Skin of body (tissue), 1 donor: ENCODE measurements at regions not wholly inside any gene's neighbourhood (a gene's known extent, or its start where the extent isn't known, plus 50 kb on each side); places are given as distances from the start of the nearest gene placed in this dataset.

Source experiments
- DNase-seq: peaks from one replicate; lab custom pipeline; 2025; lab: John Stamatoyannopoulos, UW

DNA sequence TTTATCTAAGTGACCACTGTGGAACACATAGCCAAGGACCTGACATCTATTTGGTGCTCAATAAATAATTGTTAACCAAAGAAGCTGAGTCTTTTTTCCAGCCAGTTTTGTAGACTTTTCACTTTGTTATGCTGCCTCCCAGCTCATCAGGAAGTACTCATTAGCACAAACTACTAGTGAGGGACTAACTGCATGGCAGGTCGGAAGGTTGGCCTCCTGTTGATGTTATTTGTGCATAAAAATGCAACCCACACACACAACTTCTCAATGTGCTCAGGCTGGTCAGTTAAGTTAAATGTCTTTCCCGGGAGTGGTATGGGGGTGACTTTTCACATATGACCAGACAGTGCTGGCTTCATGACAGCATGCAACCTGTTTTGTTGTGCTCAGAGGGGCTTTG lies 263.0 kb upstream of the TOPAZ1 start:
- DNase-seq, result no peak

DNA sequence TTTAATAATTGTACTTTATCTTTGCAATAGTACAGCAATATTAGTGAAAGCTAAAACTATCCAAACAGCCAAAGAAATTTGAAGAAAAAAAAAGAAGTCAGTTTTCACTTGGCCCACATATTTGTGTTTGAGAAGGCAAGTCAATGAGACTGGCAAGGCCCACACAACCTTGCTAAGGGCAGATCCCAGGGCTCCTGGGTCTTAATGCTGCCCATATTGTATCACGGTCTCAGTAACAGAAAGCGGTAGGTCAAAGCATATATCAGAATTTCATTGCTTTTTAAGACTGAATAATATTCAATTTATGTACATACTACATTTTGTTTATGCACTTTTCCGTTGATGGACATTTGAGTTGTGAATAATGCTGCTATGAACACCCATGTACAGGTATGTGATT lies 262.0 kb upstream of the TOPAZ1 start:
- DNase-seq, result no peak

DNA sequence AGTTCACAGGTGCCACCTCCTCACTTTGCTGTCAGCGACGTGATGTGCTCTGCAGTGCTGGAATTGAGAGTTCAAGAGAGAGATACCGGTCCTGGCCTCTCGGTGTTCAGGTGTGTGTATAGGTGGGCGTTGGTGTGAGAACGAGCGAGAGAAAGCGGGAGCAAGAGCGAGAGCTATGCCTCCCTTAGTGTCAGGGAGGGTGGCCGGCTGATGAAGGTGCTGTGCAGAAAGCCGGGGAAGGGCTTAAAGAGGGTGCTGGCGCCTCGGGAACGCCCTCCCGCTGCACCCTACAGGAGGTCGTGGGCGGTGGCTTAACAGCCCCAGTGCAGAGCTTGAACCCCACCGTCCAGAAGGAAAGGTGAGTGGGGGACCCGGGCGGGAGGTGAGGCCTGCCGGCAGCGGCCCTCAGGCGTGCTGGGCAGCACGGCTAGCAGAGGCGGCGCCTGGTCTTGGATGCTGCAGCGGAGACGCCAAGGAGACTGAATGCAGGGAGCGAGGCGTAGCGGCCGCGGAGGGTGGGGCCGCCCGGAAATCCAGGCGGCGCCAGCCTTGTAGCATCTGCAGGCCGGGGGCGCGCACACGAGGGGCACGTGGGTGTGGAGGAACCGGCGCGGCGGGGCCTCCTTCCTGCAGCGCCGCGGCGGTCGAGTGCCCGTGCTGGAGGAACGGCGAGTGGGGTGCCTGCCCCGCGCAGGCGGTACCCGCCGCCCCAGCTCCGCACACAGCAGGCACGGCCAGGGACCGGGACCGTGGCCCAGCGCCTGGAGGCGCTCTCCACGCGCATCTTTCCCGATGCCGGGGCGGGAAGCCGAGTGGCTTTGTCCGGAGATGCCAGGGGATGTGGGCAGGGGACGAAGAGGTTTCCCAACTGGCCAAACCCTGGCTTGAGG lies 246.8 kb upstream of the TOPAZ1 start:
- DNase-seq, result no peak

DNA sequence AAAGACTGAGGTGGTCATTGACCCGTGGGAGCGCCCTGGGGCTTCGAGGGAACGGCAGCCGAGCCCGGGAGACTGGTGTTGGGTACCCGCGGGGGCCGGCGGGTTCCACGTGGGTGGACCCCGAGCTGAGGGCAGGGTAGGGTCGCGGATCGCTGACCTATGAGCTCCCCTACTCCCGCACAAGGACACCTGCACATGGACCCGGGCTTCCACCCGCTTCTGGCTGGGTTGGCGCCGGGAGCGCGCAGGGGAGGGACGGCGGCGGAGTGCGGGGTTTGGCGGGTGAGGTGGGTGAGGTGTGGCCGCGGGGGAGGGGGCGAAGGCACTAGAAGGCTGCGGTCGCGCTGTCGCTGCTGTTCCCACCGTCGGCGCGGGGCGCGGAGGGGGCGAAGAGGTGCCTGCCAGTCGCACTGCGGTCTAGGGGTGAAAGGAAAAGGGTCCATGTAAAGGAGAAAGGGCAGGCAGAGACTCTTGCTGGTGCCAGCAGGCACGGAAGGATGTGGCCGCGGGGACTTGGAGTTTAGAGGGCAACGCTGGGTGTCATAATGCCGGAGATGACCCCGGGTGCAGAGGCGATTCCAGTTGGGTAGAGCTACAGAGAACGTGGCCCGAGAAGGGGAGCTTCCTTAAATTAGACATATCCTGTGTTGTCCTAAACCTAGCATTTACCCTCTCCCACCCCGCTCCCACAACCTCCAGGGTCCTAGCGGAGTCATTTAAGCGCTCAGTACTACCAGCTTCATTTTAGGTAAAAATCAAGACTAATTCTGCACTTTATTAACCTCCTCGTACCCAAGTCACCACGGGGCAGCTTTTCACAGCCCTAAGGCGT lies 245.9 kb upstream of the TOPAZ1 start:
- DNase-seq, result no peak

DNA sequence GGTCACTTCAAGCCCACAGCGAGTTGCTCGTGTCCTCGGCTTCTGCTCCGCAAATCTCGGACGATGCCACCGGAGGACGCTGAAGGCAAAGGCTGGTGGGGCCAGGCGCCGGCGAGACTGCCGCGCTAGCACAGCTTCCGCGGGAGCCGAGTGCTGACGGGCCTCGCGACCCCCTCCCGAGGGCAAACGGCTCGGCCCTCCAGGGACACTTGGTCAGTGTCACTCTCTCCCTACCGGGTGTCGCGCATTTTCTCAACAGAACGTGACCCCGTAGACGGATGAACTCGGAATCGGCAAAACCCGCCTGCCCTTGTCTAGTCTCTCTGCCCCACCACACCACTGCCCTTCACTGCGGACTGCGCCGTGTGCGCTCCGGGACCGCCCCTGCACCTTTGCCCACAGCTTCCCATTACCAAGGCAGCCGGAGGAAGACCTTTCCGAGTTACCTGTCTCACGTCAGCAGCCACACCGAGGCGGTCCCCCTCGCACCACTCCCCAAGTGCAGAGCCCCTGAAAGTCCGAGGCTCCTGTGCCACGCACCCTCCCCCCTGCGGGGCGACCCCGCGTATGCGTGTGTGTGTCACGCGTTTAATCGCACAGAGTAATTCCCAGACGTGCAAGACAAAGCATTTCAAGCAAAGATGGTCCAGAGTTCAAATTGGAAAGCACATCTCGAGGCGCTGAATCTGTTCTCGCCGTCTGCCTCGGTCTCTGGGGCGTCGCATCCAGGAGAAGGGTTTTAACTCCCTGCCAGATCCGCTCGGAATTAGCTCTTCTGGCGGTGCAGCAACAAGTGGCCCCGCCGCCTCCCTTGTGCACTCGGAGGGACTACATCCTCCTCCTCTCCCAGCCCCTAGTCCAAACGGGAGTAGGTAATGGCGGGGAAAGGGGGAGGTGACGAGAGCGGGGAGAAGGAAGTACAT lies 245.0 kb upstream of the TOPAZ1 start:
- no peak for DNase-seq

DNA sequence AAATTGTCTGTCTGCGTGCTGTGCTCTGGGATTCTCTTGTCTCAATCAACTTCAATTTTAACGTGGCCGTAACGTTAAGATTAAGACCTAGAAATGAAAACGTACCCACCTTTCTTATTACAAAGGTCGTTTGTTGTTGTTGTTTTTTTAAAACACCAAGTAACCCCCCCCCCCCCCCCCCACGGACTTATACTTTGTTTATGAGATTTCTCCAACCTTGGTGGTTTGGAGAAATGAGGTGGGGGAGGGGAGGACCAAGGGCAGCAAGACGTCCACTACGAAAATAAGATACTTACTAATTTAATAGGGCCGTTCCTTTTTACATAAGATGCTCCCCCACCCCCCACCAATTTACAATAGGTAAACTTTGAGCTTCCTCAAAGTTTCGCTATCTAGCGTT lies 244.4 kb upstream of the TOPAZ1 start:
- no peak for DNase-seq

DNA sequence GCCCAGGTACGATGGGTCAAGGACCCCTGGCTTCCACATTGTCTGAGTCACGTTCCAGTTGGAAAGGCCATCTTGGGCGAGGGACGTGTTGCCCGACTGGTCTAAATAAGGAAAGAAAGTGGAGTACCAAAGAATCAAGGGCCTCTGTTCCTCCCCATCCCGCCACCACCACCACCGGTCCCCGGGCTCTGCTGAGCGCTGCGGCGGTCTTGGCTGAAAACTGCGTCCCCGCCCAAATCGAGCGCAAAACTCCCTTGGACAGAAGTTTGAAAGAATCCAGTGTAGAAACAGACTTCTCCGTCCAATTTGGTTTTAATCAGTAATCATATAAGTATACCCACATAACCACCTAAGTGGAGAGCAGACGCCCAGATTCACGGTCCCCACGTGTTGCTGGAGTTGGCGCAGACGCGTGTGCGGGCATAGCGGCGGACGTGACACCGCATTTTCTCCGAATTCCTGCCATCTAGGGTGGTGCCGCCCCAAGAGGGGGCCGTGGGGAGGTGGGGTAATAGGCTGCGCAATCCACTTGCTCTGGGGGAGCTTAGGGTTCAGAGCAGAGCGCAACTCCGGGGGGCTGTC lies 243.8 kb upstream of the TOPAZ1 start:
- DNase-seq, result no peak

DNA sequence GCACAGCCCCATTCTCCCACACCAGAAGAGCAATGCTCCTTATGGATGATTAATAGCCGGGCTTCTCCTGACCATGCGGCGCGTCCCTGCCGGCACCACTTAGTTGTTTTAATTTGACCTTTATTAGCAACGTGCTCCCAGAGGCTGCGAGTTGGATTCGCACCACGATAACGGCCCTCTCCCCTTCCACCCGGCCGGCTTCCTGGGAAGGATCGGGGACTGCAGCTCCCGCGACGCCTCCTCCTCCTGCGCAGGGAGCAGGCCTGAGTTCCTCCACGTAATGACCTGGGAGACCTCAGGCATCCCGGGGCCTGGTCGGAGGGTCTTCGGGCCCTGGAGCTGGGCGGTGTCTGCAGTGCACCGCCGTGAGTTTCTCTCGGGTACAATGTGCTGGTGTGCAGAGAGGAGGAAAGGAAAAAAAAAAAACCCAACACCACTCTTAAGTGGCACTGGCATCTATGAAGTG lies 243.3 kb upstream of the TOPAZ1 start:
- no peak for DNase-seq

DNA sequence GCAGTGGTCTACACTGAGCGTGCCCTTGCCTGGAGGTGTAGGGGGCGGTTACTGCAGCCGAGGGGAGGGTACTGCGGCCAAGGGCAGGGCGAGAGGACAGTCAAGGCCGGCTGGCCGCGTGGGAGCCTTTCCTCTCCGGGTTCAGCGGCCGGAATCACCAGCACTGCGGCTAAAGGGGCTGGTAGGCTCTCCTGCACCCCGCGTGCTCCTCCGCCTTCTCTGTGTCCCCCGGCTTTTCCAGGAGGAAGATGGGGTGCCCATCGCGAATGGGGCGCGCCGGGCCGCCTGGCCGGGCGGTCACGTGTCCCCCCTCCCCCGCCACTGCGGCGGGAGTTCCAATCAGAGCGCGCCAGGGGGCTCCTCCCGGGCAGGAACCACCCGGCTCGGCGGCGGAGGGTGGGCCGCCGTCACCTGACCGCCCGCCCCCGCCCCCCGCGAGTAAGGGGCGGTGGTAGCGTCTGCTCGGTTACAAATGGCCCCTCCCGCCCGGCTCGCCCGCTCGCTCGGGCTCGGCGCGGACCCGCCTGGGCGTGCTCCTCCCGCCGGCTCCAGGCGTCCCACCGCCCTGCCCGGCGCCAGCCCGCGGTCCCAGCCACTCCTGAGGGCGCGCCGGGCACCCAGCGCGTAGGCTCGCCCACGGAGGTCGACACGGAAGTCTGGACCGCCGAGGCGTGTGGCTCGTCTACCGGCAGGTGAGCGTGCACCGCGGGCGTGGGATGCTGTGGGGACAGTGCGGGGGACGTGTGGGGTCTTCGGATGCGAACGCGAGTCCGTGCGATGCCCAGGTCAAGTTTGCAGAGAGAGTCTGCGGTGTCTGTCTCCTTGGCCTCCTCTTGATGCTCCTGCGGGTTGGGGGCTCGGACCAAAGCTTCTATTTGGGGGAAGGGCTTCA lies 242.6 kb upstream of the TOPAZ1 start:
- DNase-seq, result no peak

DNA sequence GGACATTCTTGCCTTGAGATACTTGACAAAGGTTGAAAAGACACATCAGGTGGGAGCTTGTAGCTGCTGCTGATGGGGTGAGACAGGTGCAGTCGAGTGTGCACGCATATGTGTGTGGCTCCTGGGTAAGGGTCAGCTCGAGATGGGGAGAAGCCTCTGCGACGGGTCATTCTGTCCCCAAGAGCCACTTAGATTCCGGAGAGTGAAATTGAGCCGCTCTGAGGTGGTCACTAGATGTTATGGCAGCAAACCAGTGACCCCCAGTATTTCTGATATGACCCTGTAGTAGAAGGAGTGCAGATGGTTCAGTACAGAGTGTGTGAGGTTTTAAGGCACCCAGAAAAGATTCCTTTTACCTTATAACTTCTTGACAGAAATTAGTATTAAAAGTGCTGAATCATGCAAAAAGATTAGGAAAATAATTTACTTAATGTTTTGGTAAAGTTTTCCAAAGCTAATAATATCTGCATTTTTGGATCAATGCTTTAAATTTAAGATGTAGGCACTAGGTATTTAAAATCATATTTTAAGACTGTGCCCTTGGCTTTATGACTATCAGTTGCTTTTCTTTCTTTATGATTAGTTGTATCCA lies 241.9 kb upstream of the TOPAZ1 start:
- DNase-seq, result no peak

DNA sequence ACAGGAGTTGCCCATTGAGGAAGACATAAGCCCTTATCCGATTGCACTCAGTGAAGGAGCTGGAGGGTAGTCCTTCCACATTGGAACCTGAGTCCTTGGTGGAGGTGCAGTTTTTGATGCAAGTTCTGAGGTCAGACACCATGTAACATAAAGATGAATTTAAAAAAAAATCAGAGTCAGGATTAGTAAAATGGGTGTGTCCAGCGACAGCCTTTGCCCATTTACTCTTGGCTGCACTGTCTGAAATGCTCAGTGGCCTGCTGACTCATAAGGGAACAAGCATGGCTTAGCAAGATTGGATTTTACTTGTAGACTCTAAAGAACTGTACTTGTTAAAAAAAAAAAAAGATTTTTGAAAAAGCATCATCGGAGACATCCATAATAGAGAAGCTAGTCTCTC lies 241.1 kb upstream of the TOPAZ1 start:
- DNase-seq, result no peak

DNA sequence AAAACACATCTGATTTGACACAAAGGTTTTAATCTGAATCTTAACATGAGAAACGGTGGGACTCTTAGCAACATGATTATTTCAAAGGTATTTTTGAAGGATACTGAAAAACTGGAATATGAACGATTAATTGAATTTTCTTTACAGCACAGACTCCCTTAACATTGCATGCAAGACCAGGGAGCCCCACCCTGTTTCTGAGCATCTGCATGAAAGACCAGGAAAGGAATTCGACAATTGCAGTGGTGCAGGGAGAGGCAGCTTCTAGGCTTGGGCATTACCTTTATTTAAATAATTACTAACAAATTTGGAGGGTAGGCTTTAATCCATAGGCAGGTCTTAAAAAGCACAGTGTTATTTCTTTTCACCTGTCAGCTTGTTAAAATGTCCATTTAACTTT lies 240.6 kb upstream of the TOPAZ1 start:
- DNase-seq, result no peak

DNA sequence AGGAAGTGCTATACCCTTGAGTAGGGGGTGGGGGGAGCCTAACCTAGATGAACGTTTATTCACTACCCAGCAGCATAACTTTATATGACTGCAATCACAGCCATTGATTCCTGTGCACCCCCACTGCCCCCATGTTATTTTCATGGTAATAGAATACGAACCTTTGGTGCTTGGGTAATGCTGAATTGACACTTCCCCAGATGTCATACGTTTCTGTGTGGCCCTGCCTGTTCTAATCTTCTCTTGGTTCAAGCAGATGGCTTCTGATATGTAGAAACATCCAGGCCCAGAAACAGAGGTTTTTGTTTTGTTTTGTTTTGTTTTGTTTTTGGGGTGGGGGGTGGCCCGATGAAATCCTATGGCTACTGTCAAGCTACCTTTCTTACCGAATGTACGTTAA lies 237.9 kb upstream of the TOPAZ1 start:
- DNase-seq, result no peak

DNA sequence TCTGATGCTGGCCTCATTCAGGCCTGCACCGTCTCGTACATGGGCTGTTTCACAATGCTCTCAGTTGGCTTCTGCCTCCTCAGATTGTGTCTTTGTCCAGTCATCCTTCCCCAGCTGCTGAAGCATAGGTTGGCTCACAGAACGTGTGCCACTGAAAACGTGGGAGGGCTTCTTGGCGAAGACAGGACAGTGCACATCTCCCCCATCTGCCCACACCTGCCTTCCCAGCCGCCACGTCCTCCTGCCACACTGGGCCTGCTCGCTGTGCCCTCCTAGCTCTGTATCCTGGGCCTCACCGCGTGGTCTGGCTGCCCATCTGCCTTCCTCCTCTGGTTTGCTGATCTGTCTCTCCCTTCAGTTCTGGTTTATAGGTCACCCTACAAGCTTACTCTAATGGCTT lies 230.0 kb upstream of the TOPAZ1 start:
- DNase-seq, result no peak

DNA sequence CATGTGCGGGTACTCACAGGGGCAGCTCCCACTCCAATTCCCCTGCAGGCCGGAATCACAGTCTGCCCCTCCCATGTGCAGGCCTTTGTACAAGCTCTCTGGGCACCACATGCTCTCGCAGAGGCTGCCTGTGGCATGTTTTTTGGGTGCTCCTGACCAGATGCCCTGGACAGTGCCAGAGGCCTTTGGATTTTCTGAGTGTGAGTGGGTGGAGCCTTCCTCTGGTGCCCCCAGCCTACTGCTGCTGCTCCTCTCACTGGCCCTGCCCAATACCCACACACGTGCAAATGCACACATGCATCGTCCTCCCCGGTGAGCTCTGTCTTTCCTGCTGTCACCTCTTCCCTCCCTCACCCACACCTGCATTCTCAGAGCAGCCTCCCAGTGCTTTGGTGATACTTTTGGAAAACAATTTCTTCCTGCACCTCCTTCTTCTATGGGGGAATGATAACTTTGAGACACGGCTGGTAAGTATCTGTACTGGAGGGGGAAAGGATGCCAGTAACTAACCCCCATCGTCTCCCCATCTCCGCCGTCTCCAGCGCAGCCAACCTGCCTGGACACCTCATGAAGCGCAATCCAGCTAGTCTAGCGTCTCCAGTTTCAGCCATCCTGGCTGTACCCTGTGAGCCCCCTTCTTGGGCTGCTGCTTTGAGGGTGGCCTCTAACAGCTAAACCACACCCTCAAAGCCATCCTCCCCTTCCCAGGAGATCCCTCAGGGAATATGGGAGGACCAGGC lies 229.4 kb upstream of the TOPAZ1 start:
- DNase-seq, result no peak

DNA sequence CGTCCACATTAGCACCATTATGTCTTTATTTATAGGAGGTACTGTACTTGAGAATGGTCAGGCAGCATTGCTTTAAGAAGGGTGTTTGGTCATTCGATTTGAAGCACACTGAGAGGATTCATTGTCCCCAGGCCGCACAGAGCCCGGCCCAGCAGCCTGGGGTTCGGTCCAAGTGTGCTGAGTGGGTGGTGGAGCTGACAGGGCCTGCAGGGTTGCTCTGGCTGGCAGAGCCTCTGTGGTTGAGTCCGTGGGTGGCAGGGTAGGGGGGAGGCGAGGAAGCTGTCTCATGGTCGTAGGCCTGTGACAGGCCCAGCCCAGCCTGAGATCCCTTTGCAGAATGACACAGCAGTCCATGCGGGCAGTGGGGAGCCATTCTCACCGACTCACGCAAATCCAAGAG lies 227.7 kb upstream of the TOPAZ1 start:
- no peak for DNase-seq

DNA sequence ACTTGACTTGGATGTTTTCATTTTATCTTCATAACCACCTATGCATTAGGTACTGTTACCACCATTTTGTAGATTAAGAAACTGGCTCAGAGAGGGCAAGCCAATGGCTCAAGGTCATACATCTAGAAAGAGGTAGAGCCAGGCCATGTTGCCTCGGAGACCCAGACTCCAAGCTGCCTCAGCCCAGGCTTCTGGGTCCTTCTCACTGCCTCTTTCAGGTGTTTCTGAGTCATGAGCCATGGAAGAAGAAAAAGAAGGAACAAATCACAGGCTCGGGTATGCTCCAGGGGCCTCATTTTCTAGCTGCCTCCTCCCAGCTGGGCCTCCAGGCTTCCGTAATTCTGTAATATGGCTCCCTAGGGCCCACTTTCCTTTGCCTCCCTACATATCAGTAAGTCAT lies 226.5 kb upstream of the TOPAZ1 start:
- no peak for DNase-seq

DNA sequence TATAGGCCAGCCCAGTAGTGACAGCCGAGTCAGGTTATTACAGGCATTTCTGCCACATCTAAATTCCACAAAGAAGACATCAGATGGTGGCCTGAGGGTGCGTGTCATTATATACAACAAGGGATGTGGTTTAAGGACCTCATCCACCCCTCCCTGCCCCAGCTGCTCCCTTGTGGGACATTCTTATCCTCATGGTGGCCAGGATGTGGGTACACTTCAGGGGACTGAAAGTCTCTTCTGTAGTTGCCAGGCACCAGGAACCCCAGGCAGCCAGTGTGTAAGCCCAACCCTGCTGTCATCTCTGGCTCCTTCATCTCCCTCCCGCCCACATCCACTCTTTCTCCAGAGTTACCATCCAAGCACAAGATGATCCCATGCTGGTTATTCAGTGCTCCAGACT lies 224.9 kb upstream of the TOPAZ1 start:
- no peak for DNase-seq

DNA sequence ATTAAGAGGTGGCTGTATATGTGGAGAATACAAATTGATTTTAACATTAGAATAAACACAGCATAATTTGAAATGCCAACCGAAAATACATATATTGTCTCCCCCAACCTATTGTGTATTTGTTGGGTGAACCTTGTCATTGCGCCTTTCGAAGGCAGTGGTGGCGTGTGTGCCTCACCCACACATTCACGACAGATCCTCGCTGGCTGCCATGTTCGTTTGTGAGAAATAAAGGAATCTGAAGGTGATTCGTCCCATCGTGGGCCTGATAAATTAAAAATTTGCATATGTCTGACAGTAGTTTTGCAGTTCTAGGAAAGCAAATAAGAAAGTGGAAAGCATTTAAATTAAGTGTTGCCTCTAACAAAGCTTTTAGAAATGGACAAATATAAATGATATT lies 222.8 kb upstream of the TOPAZ1 start:
- no peak for DNase-seq
